SK-N-SH treated with all-trans-retinoic acid at 6 μM for 48 hours (cell line): ENCODE measurements at regions not wholly inside any gene's neighbourhood (a gene's known extent, or its start where the extent isn't known, plus 50 kb on each side); places are given as distances from the start of the nearest gene placed in this dataset.

Experiments
- ATAC-seq: fragments of 200-7000 bp; cut with Tn5 transposase; 3 replicates; pipeline ENCODE4 v1.9.1; 2020; ENCODE audit warnings: mild to moderate bottlenecking, moderate library complexity
- BACH2 ChIP-seq: fragments of 250-450 bp; sonication (Bioruptor Pico); IDR thresholded peaks from 2 replicates; pipeline ENCODE4 v1.9.0; 2021; ENCODE audit warnings: mild to moderate bottlenecking, borderline replicate concordance
- CSDC2 ChIP-seq: fragments of 250-450 bp; sonication (Bioruptor Pico); IDR thresholded peaks from 2 replicates; pipeline ENCODE4 v1.5.0; 2020; ENCODE audit warnings: mild to moderate bottlenecking, moderate library complexity
- CSRNP3 ChIP-seq: fragments of 250-450 bp; sonication (Bioruptor Pico); IDR thresholded peaks from 2 replicates; pipeline ENCODE4 v1.5.1; 2021; ENCODE audit warnings: mild to moderate bottlenecking, moderate library complexity
- ESRRG ChIP-seq: fragments of 250-450 bp; sonication (Bioruptor Pico); IDR thresholded peaks from 2 replicates; pipeline ENCODE4 v1.6.1; 2021; ENCODE audit warnings: mild to moderate bottlenecking
- OSR1 ChIP-seq: fragments of 250-450 bp; sonication (Bioruptor Pico); IDR thresholded peaks from 2 replicates; pipeline ENCODE4 v1.8.0; 2022; ENCODE audit warnings: moderate library complexity, mild to moderate bottlenecking, inconsistent platforms
- PPARA ChIP-seq: fragments of 250-450 bp; sonication (Bioruptor Pico); IDR thresholded peaks from 2 replicates; pipeline ENCODE4 v1.5.0; 2020; ENCODE audit warnings: mild to moderate bottlenecking, borderline replicate concordance
- SNAI2 ChIP-seq: fragments of 250-450 bp; sonication (Bioruptor Pico); IDR thresholded peaks from 2 replicates; pipeline ENCODE4 v1.5.0; 2020; ENCODE audit warnings: mild to moderate bottlenecking, moderate library complexity
- TCF4 ChIP-seq: fragments of 250-450 bp; sonication (Bioruptor Pico); IDR thresholded peaks from 2 replicates; pipeline ENCODE4 v1.8.0; 2021; ENCODE audit warnings: mild to moderate bottlenecking, moderate library complexity, borderline replicate concordance
- TOX ChIP-seq: fragments of 250-450 bp; sonication (Bioruptor Pico); IDR thresholded peaks from 2 replicates; pipeline ENCODE4 v1.8.0; 2021; ENCODE audit warnings: mild to moderate bottlenecking, moderate library complexity, borderline replicate concordance
- ZC3H10 ChIP-seq: fragments of 250-450 bp; sonication (Bioruptor Pico); IDR thresholded peaks from 2 replicates; pipeline ENCODE4 v1.5.1; 2021; ENCODE audit warnings: mild to moderate bottlenecking, moderate library complexity
- ZFP3 ChIP-seq: fragments of 250-450 bp; sonication (Bioruptor Pico); IDR thresholded peaks from 2 replicates; pipeline ENCODE4 v1.5.0; 2020; ENCODE audit warnings: mild to moderate bottlenecking, moderate library complexity
- ZFP30 ChIP-seq: fragments of 450-650 bp; formaldehyde crosslinking; IDR thresholded peaks from 2 replicates; pipeline ENCODE4 v1.5.0; 2022; ENCODE audit warnings: mild to moderate bottlenecking, moderate library complexity
- ZNF565 ChIP-seq: fragments of 450-650 bp; formaldehyde crosslinking; conservative IDR thresholded peaks from 2 replicates; pipeline ENCODE4 v1.5.0; 2020; ENCODE audit warnings: low read depth, mild to moderate bottlenecking, moderate library complexity
- ZNF70 ChIP-seq: fragments of 450-650 bp; formaldehyde crosslinking; IDR thresholded peaks from 2 replicates; pipeline ENCODE4 v1.5.0; 2020; ENCODE audit warnings: mild to moderate bottlenecking, moderate library complexity
- ZNF8 ChIP-seq: fragments of 450-650 bp; formaldehyde crosslinking; IDR thresholded peaks from 2 replicates; pipeline ENCODE4 v1.5.0; 2020; ENCODE audit warnings: mild to moderate bottlenecking, moderate library complexity
- TF ChIP-seq, protein P1 (sequence below): fragments of 250-450 bp; sonication (Bioruptor Pico); IDR thresholded peaks from 2 replicates; pipeline ENCODE4 v1.5.0; 2020; ENCODE audit warnings: mild to moderate bottlenecking, moderate library complexity
- TF ChIP-seq, protein P2 (sequence below): fragments of 250-450 bp; sonication (Bioruptor Pico); IDR thresholded peaks from 2 replicates; pipeline ENCODE4 v1.8.0; 2021; ENCODE audit warnings: low read depth, mild to moderate bottlenecking, moderate library complexity, borderline replicate concordance

DNA sequence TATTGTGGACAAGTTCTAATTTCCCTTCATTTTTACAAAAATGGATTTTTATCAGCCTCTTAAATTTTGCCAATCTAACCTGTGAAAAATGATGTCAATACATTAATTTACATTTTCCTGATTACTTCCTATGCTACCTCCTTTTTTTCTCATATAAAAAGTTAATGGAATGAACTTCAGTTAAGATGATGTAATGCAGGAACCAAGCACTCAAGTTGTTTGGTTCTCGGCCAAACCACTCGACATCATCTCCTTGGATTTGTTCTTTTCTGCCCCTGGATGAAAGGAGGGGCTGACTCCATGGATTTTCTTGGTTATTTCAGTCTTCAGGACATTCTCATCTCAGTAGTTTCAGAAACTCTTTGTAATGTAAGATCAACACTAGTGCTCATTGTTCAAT, 253.1 kb upstream of the NXPH2 start:
- no peak for ATAC-seq
- TF ChIP-seq, protein P1, sequence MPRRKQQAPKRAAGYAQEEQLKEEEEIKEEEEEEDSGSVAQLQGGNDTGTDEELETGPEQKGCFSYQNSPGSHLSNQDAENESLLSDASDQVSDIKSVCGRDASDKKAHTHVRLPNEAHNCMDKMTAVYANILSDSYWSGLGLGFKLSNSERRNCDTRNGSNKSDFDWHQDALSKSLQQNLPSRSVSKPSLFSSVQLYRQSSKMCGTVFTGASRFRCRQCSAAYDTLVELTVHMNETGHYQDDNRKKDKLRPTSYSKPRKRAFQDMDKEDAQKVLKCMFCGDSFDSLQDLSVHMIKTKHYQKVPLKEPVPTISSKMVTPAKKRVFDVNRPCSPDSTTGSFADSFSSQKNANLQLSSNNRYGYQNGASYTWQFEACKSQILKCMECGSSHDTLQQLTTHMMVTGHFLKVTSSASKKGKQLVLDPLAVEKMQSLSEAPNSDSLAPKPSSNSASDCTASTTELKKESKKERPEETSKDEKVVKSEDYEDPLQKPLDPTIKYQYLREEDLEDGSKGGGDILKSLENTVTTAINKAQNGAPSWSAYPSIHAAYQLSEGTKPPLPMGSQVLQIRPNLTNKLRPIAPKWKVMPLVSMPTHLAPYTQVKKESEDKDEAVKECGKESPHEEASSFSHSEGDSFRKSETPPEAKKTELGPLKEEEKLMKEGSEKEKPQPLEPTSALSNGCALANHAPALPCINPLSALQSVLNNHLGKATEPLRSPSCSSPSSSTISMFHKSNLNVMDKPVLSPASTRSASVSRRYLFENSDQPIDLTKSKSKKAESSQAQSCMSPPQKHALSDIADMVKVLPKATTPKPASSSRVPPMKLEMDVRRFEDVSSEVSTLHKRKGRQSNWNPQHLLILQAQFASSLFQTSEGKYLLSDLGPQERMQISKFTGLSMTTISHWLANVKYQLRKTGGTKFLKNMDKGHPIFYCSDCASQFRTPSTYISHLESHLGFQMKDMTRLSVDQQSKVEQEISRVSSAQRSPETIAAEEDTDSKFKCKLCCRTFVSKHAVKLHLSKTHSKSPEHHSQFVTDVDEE (CRISPR knock-in tag), result no peak
- TF ChIP-seq ZNF8 (CRISPR knock-in tag), result no peak
- TF ChIP-seq ZFP30 (CRISPR knock-in tag), result no peak
- TF ChIP-seq CSRNP3 (CRISPR knock-in tag), result no peak
- no peak for TF ChIP-seq OSR1 (CRISPR knock-in tag)
- no peak for TF ChIP-seq SNAI2 (CRISPR knock-in tag)
- TF ChIP-seq ESRRG (CRISPR knock-in tag), result no peak

DNA sequence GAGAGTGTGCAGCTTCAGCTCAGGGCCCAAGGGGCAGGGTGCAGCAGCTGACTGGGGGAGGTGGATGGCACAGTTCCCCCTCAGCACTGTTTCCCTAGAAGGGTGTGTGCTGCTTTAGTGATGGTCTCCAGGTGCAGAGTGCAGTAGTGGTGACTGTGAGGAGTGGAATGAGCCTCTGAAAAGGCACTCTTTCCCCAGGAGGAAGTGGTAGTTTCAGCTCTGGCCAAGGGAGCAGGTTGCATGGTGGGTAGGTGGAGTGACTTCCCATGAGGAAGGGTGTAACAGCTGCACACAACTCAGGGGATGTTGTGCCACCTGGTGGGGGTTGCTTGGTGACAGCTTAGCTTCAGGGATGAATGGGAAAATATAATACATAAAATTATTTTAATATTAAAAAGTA, 251.5 kb upstream of the NXPH2 start:
- peak; percentile 38; the same call in 1 of the 3 replicates for ATAC-seq
- TF ChIP-seq ZFP30 (CRISPR knock-in tag), result no peak
- no peak for TF ChIP-seq ESRRG (CRISPR knock-in tag)
- no peak for TF ChIP-seq ZNF565 (CRISPR knock-in tag)
- no peak for TF ChIP-seq TCF4 (CRISPR knock-in tag)
- TF ChIP-seq, protein P1 (CRISPR knock-in tag), result no peak
- TF ChIP-seq ZNF70 (CRISPR knock-in tag), result no peak
- TF ChIP-seq ZFP3 (CRISPR knock-in tag), result no peak
- no peak for TF ChIP-seq BACH2 (CRISPR knock-in tag)
- no peak for TF ChIP-seq ZC3H10 (CRISPR knock-in tag)
- TF ChIP-seq, protein P2, sequence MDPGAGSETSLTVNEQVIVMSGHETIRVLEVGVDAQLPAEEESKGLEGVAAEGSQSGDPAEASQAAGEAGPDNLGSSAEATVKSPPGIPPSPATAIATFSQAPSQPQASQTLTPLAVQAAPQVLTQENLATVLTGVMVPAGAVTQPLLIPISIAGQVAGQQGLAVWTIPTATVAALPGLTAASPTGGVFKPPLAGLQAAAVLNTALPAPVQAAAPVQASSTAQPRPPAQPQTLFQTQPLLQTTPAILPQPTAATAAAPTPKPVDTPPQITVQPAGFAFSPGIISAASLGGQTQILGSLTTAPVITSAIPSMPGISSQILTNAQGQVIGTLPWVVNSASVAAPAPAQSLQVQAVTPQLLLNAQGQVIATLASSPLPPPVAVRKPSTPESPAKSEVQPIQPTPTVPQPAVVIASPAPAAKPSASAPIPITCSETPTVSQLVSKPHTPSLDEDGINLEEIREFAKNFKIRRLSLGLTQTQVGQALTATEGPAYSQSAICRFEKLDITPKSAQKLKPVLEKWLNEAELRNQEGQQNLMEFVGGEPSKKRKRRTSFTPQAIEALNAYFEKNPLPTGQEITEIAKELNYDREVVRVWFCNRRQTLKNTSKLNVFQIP (CRISPR knock-in tag), result no peak

DNA sequence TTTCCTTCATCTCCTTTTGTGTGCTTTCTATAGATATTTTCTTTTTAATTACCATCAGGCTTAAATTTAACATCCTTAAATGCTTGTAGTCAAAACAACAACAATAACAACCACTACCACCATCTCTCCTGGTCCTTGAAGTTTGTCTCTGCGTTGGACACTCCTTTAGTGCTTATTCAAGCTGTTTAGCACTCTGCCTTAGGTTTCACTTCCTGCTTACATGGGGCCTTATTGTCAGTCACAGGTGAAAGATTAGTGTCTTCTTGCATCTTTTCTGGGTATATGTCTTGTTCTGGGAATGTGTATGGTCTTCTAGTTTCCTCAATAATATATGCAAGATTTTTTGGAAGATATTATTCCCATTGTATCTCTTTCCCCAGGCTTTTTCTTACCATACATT, 240.1 kb upstream of the NXPH2 start:
- no peak for TF ChIP-seq PPARA (CRISPR knock-in tag)
- TF ChIP-seq, all 23 proteins: peak for 0
- ATAC-seq, result no peak

- no peak for TF ChIP-seq CSDC2 (CRISPR knock-in tag)
- no peak for TF ChIP-seq SNAI2 (CRISPR knock-in tag)
- TF ChIP-seq CSRNP3 (CRISPR knock-in tag), result no peak
- no peak for TF ChIP-seq ZC3H10 (CRISPR knock-in tag)
- TF ChIP-seq TOX, result no peak
- TF ChIP-seq ZNF70 (CRISPR knock-in tag), result no peak
- ATAC-seq, result no peak
Measured at GRCh38 chr2:139018252-139018651, 238.1 kb upstream of the NXPH2 start.
